Gastrocnemius medialis (tissue), 4 donors: ENCODE measurements at regions not wholly inside any gene's neighbourhood (a gene's known extent, or its start where the extent isn't known, plus 50 kb on each side); places are given as distances from the start of the nearest gene placed in this dataset.

Experiments used
- ATAC-seq, 2 donors: fragments of 150-250 bp; one replicate each; pipeline ENCODE4 v1.9.1; 2016
- DNase-seq, 2 donors: peaks; one replicate each; pipeline ENCODE4 v3.0.0-alpha.2; 2019
- H3K27ac ChIP-seq, 4 donors: fragments of 200-600 bp; sonication (generic); 1 replicate in 1 of 4; 2 replicates in 3 of 4; pipeline ENCODE4 v1.5.1; 2016 to 2018; ENCODE audit warnings: mild to moderate bottlenecking in 2 of 4, moderate library complexity in 1 of 4
- H3K27me3 ChIP-seq, 3 donors: fragments of 200-600 bp; sonication (generic) in 2 of 3; 1 replicate in 1 of 3; 2 replicates in 2 of 3; pipeline versions ENCODE4 v1.5.1 to v1.6.0; 2016 to 2019; ENCODE audit warnings: mild to moderate bottlenecking in 1 of 3, moderate library complexity in 1 of 3
- H3K36me3 ChIP-seq, 2 donors: fragments of 200-600 bp; sonication (generic) in 1 of 2; one replicate each; pipeline ENCODE4 v1.5.1; 2017 to 2018
- H3K4me1 ChIP-seq, 2 donors: fragments of 200-600 bp; sonication (generic) in 1 of 2; one replicate each; pipeline ENCODE4 v1.5.1; 2016 to 2017; ENCODE audit warnings: mild to moderate bottlenecking in 2 of 2
- H3K4me3 ChIP-seq, 4 donors: fragments of 200-600 bp; sonication (generic) in 3 of 4; 1 replicate in 1 of 4; 2 replicates in 3 of 4; pipeline ENCODE4 v1.5.1; 2016 to 2019; ENCODE audit warnings: mild to moderate bottlenecking in 2 of 4
- H3K9me3 ChIP-seq, 3 donors: fragments of 200-600 bp; sonication (generic) in 2 of 3; 1 replicate in 1 of 3; 2 replicates in 2 of 3; pipeline ENCODE4 v1.5.1; 2016 to 2019
- POLR2A ChIP-seq, 2 donors: fragments of 450-650 bp; IDR thresholded peaks; one replicate each; pipeline ENCODE4 v1.6.1; 2017; ENCODE audit warnings: antibody characterized with exemption in 2 of 2, mild to moderate bottlenecking in 2 of 2, moderate library complexity in 2 of 2
- in situ Hi-C, 4 donors: fragments of 200-750 bp; cut with MboI; loops; one replicate each; pipeline versions ENCODE4 v1.15.0 to v1.8.0; 2017; ENCODE audit warnings: low sequenced_read_pairs in 4 of 4
- intact Hi-C: fragments of 100-400 bp; cut with DNase I; formaldehyde crosslinking; loops from one replicate; pipeline ENCODE4 v1.15.1; 2023; ENCODE audit warnings: low total_unique reads
- TF ChIP-seq, protein P1 (sequence below), 5 experiments: fragments of 450-650 bp in 3 of 5; fragments of 200-600 bp in 2 of 5; sonication (generic) in 2 of 5; IDR thresholded peaks in 4 of 5; conservative IDR thresholded peaks in 1 of 5; 1 replicate in 4 of 5; 2 replicates in 1 of 5; pipeline ENCODE4 v1.5.1; 2016 to 2019; ENCODE audit warnings: antibody characterized with exemption in 5 of 5, mild to moderate bottlenecking in 3 of 5, moderate library complexity in 3 of 5

DNA sequence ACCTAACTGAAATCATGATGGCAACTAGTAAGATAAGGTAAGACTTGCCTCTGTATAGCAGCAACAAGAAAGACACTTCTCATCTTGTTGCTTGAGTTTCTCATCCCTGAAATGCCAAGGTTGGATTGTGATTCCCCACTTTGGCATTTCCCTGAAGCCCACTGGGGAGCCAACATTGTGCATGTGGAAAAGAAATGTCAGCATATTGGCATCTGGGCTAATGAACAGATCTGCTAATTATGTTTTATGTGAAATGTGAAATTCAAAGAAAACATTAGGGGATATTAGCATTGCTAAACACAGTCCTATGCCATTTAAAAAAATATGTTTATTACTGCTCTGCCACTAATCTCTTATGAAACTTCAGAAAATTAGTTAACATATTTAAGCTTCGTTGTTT lies 126.3 kb upstream of the PCSK2 start:
- DNase-seq (no peak), ATAC-seq (no peak)
- H3K4me1 ChIP-seq: no peaks in the 10 kb centered on the region
- TF ChIP-seq POLR2A (IDR thresholded peaks at IDR 0.05): no peak
- TF ChIP-seq, protein P1, sequence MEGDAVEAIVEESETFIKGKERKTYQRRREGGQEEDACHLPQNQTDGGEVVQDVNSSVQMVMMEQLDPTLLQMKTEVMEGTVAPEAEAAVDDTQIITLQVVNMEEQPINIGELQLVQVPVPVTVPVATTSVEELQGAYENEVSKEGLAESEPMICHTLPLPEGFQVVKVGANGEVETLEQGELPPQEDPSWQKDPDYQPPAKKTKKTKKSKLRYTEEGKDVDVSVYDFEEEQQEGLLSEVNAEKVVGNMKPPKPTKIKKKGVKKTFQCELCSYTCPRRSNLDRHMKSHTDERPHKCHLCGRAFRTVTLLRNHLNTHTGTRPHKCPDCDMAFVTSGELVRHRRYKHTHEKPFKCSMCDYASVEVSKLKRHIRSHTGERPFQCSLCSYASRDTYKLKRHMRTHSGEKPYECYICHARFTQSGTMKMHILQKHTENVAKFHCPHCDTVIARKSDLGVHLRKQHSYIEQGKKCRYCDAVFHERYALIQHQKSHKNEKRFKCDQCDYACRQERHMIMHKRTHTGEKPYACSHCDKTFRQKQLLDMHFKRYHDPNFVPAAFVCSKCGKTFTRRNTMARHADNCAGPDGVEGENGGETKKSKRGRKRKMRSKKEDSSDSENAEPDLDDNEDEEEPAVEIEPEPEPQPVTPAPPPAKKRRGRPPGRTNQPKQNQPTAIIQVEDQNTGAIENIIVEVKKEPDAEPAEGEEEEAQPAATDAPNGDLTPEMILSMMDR (IDR thresholded peaks at IDR 0.05 in 4 of 5, conservative IDR thresholded peaks at IDR 0.05 in 1 of 5): no peak
- H3K27ac ChIP-seq: no peak overlapping the region
- intact Hi-C loops: no loop called here
- in situ Hi-C loops: no loop called here
- no peak overlapping the region for H3K4me3 ChIP-seq
- H3K9me3 ChIP-seq: no peaks in the 10 kb centered on the region
- H3K27me3 ChIP-seq: no peaks in the 10 kb centered on the region
- no peaks in the 10 kb centered on the region for H3K36me3 ChIP-seq

DNA sequence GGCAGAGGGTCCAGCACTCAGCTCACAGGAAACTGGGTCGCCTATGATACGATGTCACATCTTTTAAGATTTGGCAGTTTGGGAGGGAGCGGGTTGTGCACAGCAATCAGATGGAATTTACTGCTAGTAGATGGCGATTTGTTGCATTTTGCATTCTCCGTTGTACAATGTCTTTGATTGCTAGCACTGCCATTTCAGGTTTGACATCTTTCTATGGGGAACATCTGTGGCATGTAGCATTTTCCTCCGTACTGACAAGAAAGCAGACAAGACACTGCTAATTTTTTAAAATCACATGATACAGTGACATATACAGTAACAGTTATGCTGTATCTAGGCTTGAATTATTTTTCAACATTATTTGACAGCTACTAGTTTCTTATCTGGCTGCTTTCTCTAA lies 119.7 kb upstream of the PCSK2 start:
- TF ChIP-seq, protein P1 (IDR thresholded peaks at IDR 0.05 in 4 of 5, conservative IDR thresholded peaks at IDR 0.05 in 1 of 5): no peak
- TF ChIP-seq POLR2A (IDR thresholded peaks at IDR 0.05): no peak
- H3K27ac ChIP-seq: no peak overlapping the region
- no peaks in the 10 kb centered on the region for H3K9me3 ChIP-seq
- in situ Hi-C loops (no loop called here), intact Hi-C loops (no loop called here)
- H3K4me3 ChIP-seq: no peak overlapping the region
- no peaks in the 10 kb centered on the region for H3K27me3 ChIP-seq
- DNase-seq (no peak), ATAC-seq (no peak)
- H3K36me3 ChIP-seq: no peaks in the 10 kb centered on the region
- H3K4me1 ChIP-seq: no peaks in the 10 kb centered on the region

DNA sequence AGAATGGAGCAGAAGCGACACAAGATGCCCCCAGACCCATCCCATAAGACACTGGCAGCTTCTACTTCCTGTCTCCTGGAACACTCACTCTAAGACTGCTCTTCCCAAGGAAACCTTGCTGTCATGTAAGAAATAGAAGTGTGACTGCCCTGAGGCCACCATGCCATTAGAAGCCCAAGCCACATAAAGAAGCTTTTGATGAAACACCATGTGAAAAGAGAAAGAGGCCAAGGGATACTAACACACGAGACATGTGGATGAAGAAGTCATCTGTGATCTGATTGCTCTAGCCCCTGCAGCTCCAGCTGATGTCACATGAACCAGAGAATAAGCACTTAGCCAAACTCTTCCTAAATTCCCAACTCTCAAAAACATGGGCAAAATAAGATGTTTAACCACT lies 117.9 kb upstream of the PCSK2 start:
- in situ Hi-C loops (no loop called here), intact Hi-C loops (no loop called here)
- no peak for ATAC-seq

DNA sequence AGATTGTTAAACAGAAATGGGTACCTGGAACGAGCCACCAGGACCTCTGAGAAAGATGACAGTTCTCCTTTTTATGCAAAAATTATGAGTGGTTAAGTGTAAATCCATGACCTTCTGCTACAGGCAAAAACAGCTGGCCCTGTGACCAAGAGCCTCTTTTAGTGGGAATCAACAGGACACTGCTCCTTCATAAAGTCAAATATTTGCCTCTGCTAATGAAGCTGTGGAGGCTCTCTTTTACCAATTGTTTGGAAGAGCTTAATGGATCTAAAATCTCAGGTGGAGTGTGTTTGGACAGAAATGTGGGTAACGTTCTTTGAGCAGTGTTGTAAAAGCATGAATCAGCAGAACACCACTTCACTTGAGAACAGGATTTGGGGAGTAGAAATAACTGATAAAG lies 117.5 kb upstream of the PCSK2 start:
- intact Hi-C loops (no loop called here), in situ Hi-C loops (no loop called here)
- TF ChIP-seq POLR2A (IDR thresholded peaks at IDR 0.05): no peak
- TF ChIP-seq, protein P1 (IDR thresholded peaks at IDR 0.05 in 4 of 5, conservative IDR thresholded peaks at IDR 0.05 in 1 of 5): no peak
- Histone ChIP-seq H3K9me3 (no peaks in the 10 kb centered on the region), H3K4me3 (no peak overlapping the region), H3K36me3 (no peaks in the 10 kb centered on the region), H3K4me1 (no peaks in the 10 kb centered on the region), H3K27ac (no peak overlapping the region), H3K27me3 (no peaks in the 10 kb centered on the region)
- no peak for DNase-seq
- no peak for ATAC-seq

More for the DNA sequence above, 117.9 kb upstream of the PCSK2 start:
- Histone ChIP-seq H3K4me3 (no peak overlapping the region), H3K27me3 (no peaks in the 10 kb centered on the region), H3K4me1 (no peaks in the 10 kb centered on the region), H3K36me3 (no peaks in the 10 kb centered on the region), H3K9me3 (no peaks in the 10 kb centered on the region), H3K27ac (no peak overlapping the region)
- TF ChIP-seq POLR2A (IDR thresholded peaks at IDR 0.05): no peak
- TF ChIP-seq, protein P1 (IDR thresholded peaks at IDR 0.05 in 4 of 5, conservative IDR thresholded peaks at IDR 0.05 in 1 of 5): no peak
- DNase-seq: no peak

DNA sequence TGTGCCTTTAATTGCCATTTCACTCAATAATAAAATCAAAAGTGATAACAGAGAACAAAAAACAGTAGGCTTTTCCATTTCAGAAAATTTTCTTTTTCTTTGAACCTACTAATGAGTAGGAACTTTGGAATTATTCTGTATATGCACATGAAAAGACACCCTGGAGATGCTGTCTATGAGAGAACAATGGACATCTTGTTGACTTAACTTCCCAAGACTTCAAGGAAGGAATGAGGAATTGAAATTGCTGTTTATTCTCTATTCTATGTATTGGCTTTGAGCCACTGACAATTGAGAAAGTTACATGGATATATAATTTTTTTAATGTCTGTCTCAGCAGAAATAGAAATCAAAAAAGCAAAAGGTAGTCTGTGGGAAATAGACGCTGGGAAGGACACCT lies 98.6 kb upstream of the PCSK2 start:
- H3K36me3 ChIP-seq: no peaks in the 10 kb centered on the region
- TF ChIP-seq POLR2A (IDR thresholded peaks at IDR 0.05): no peak
- ATAC-seq (no peak), DNase-seq (no peak)
- in situ Hi-C loops: no loop called here
- no peaks in the 10 kb centered on the region for H3K27me3 ChIP-seq
- H3K9me3 ChIP-seq: no peaks in the 10 kb centered on the region
- H3K4me3 ChIP-seq: no peak overlapping the region
- no peak overlapping the region for H3K27ac ChIP-seq
- no peaks in the 10 kb centered on the region for H3K4me1 ChIP-seq
- intact Hi-C loops: no loop called here
